HG02571 (cell line): ENCODE measurements at regions not wholly inside any gene's neighbourhood (a gene's known extent, or its start where the extent isn't known, plus 50 kb on each side); places are given as distances from the start of the nearest gene placed in this dataset.

Experiments
- ATAC-seq: cut with Tn5 transposase; IDR thresholded peaks from one replicate; pipeline ENCODE4 v1.9.1; 2021; ENCODE audit warnings: mild to moderate bottlenecking, moderate library complexity; ENCODE audit not compliant: unreplicated experiment

DNA sequence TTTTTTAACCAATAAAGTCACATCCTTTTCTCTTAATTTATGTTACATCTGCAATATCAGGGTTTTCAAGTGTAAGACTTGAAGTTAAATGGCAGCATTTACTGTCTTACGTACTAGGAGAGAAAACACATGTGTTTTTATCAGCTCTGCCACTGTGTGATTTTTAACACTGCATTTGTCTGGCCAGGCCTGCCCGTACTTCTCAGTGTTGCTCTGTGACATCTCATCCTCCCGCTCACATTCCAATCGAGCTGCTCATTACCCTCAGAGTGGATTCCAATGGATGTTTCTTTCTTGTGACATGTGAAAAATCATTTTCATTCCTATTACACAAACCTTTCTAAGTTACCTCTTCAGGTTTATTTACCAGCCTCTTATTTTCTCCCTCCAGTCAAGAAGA is 420.3 kb downstream of the FAT4 start:
- no peak for ATAC-seq

- no peak for ATAC-seq
Measured at GRCh38 chr4:125736057-125736456, 421.3 kb downstream of the FAT4 start.

GRCh38 chr4:125739760-125740159 is 425.0 kb downstream of the FAT4 start:
- no peak for ATAC-seq

- ATAC-seq = no peak
Measured at GRCh38 chr4:125741825-125742452, 427.2 kb downstream of the FAT4 start.

DNA sequence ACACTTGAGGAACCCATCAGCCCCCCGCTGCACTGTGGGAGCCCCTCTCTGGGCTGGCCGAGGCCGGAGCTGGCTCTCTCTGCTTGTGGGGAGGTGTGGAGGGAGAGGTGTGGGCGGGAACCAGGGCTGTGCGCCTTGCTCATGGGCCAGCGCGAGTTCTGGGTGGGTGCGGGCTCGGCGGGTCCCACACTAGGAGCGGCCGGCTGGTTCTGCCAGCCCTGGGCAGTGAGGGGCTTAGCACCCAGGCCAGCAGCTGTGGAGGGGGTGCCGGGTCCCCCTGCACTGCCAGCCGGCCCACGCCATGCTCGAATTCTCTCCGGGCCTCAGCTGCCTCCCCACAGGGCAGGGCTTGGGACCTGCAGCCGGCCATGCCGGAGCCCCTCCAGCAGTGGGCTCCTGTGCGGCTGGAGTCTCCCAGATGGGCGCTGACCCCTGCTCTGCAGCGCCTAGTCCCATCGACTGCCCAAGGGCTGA is 430.2 kb downstream of the FAT4 start:
- no peak for ATAC-seq

DNA sequence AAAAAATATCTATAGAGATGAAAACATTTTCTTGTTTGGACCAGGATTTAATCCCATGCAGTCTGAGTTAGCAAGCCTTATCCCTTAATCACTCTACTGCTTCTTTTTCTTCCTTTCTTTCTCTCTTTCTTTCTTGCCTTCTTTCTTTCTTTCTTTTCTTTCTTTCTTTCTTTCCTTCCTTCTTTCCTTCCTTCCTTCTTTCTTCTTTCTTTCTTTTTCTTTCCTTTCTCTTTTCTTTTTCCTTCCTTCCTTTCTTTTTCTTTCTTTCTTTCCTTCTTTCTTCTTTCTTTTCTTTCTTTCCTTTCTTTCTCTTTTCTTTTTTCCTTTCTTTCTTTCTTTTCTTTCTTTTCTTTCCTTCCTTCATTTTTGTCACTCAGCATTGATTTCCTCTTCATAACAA is 434.6 kb downstream of the FAT4 start:
- no peak for ATAC-seq

DNA sequence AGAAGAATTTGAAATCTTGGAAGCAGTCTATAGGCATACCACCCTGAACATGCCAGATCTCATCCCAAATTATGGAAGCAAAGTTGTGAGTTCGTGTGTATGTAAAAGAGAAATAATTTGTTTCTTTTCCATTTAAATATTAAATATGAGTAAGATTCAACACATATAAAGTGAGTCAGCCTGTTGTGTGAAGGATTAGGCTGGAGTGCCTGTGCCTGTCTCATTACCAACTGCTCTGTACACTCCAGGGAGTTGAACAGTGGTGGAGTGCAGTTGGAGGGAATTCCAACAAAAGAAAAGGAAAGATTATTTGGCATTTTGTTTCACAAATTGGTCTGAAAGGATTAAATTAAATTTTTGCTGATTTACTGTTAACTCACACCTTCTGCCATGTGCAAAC is 435.6 kb downstream of the FAT4 start:
- ATAC-seq = no peak

DNA sequence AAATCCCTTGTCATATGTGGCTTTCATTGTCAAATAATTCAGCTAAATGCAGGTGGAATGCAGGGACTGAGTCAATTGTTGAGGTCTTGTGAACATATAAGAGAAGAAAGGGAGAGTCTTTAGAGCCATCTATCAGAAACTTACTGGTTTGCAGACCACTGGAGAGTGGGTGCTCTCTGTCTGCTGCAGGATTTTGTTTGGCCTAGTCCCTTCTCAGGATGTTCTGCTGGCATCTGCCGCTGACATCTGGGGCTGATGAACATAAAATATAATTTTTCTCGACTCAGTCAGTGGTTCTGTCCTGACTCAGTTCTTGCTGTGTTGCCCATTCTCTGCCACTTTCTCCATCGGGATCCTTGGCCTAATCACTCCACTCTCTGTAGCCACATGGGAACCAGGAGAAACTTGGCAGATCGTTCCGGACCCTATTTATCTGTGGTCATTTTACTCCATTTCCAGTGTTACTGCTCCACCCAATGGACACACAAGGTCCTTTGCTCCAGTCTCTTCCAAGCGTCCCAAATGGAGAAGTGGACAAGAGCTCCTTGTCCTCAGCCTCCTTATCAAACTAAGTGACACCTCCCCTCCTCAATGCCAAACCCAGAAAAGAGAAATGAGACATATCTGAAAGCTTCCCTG is 436.2 kb downstream of the FAT4 start:
- no peak for ATAC-seq

DNA sequence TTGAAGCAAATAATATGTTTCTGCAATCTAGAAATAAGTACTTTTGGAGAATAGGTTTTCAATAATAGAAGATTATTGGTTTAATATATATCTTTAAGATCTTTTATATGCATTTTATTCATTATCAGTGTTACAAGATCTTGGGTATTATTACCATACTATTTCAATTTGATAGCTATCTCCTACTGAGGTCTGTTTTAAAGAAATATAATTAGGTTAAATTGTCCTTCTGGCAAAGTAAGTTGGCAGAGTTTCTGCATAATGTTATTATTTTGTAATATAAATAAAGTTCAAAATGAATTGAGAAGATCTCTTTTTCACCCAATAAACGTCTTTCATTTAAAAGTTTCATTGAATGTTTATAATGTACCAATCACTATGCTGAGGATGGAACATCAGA is 443.7 kb downstream of the FAT4 start:
- ATAC-seq = no peak

DNA sequence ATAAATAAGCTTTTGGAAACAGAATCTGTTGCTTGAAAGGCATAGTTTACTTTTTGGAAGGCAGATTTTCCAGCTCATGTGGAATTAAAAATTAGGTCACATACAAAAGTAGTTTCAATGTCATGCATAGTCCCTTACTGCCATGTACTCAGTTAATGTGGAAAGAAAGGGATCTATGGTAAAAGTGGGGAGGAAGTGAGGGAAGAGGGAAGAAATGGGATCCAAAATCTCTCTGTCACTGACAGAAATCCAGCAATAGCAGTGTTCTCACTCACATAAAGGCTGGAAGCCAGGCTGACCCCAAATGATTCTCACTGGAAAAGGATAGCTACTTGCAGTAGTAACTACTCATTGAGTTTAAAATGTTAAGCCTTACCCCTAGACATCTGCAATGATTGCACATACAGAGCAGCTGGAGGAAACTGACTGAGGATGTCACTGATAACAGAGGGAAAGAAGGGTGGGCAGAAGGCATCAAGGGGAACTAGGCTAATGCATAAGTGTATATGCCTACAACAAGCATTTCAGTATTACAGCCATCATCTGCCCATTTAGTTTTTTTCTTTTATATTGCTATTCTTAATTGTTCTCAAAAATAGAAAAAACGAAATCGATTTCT is 445.6 kb downstream of the FAT4 start:
- ATAC-seq = no peak

DNA sequence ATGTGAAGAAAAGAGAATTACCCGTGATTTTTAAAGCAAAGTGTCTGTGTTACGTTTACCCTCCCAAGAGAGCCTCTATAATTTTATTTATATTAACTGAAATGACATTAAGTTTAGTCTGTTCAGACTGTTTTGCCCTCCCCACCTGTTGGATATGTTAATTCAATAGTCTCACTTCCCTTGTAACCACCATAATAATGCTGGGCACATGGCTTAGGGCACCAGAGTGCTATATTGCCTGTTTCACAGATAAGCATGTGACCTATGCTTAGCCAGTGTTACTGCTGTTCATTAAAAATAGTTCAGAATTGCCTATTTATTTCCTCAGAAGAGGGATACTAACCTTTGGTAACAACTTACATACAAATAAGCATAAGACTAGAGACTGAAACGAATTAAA is 446.2 kb downstream of the FAT4 start:
- ATAC-seq = no peak

GRCh38 chr4:125762537-125762936 is 447.8 kb downstream of the FAT4 start:
- no peak for ATAC-seq

DNA sequence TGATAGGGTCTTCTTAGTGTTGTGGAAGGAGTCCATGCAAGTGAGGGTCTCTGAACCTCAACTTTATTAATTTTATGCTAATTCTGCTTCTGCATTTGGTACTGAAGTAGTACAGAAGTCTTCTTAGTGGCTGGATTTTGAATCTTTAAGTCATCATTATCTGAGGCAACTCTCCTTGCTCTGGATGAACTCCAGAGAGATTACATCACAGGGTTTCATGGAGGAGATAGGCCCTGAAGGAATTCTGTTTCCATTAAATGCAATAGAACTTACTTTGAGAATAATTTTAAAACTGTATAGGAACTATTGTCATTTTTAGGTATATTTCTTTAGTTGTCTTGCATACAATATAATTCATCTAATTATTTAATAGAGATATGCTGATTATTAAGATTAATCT is 451.2 kb downstream of the FAT4 start:
- no peak for ATAC-seq

DNA sequence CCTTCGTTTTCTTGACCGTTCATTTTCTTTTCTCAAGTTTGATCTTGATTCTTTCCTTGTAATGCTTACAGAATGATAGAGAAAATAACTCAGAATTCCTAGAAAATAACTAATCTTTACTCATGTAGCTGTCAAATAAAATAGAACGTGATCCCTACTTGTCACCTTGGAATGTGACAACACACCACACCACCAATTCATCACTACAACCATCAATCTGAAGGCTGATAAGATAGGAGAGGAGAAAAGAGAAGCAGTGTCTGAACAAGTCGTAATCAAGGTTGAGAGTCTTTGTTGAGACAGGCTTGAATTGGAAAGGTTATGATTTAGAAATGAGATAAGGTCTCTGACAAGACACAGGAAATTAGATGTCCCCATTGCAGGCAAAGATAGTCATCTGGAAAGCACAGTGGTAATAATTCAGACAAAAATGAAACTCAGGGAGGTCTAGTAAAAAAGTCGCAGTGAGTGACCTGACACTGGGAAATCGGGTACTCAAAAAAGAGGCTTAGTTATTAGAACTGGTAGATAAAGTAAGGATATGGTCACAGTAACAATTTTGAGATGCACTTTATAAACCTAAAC is 456.2 kb downstream of the FAT4 start:
- no peak for ATAC-seq

GRCh38 chr4:125772680-125773079 is 457.9 kb downstream of the FAT4 start:
- no peak for ATAC-seq

- ATAC-seq = no peak
Measured at GRCh38 chr4:125773502-125773901, 458.7 kb downstream of the FAT4 start.

GRCh38 chr4:125773931-125774330 is 459.2 kb downstream of the FAT4 start:
- no peak for ATAC-seq

- no peak for ATAC-seq
Measured at GRCh38 chr4:125776146-125776545, 461.4 kb downstream of the FAT4 start.

- no peak for ATAC-seq
Measured at GRCh38 chr4:125780164-125780563, 465.4 kb downstream of the FAT4 start.

- ATAC-seq = no peak
Measured at GRCh38 chr4:125780747-125781146, 466.0 kb downstream of the FAT4 start.

DNA sequence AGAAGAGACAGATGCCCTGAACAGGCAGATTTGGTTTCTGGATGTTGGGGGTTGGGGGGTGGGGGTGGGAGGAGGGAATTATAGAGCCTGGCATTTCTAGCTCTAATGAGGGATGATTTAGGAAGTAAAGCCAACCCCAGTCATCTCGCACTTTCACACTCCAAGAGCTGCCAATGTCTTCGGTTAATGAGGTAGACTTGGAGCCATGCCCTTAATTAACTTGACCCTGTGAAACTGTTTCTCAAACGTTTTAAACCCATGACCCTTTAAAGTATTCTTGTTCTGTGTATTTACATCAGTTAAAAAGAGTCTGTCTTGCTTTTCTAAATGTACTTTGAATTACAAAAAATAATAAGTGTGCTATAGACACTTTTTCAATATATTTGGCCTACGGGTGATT is 466.9 kb downstream of the FAT4 start:
- ATAC-seq = no peak

DNA sequence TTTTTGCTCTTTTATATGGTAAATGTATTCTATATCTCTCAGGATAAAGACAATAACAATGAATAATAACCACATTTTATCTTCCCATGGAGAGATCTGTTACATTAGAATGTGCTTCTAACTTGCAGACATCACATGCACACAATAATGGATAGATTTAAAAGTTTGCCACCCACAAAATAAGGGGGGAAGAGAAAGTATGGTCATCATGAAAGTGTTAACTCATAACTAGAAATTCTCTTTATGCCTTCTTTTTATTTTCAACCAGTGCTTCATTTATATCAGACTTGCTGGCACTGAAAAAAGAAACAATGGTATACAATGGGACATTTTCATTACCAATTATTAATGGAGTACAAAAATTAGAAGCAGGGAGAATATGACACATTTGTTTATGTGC is 470.0 kb downstream of the FAT4 start:
- no peak for ATAC-seq
